Heart left ventricle (tissue), 13 donors: ENCODE measurements at regions not wholly inside any gene's neighbourhood (a gene's known extent, or its start where the extent isn't known, plus 50 kb on each side); places are given as distances from the start of the nearest gene placed in this dataset.

ENCODE experiments used
- POLR2A ChIP-seq, 2 donors: fragments of 450-650 bp; IDR thresholded peaks; one replicate each; pipeline ENCODE4 v1.6.1; 2017; ENCODE audit warnings: antibody characterized with exemption in 2 of 2, mild to moderate bottlenecking in 2 of 2, moderate library complexity in 2 of 2
- TF ChIP-seq, protein P1 (sequence below), 12 donors: fragments of 200-600 bp; sonication (generic) in 4 of 12; IDR thresholded peaks; one replicate each; pipeline versions ENCODE4 v1.5.0 to v1.8.0; 2018 to 2022; ENCODE audit warnings: antibody characterized with exemption in 12 of 12, mild to moderate bottlenecking in 5 of 12
- donor health status: ischemic (EF 13 %, LVEDD 7.1; RV severe dilation, severe dysfunction).
- donor health status: DM: no; HTN: yes; CAD: no.
- donor health status: DM: no; HTN: no; CAD: no.
- donor health status: ischemic (EF 25% LVEDD 6.9; RV normal size, moderate dysfunction).
- donor health status: ischemic (EF 25% LVEDD 5.7; RV mildly dilated, moderate dysfunction).
- donor health status: ischemic (EF 35%, LVEDD 5.7; RV mildly dilated, moderate dysfunction).
- donor health status: nonischemic (EF 11% LVEDD 7.7; RV severe dilation, severe dysfunction).
- donor health status: DM: yes; HTN: yes; CAD: no.
- donor health status: PGD.
- donor health status: ischemic (EF 29% LVEDD 5.4; RV normal size, mild dysfunction).
- donor health status: nonischemic (EF 23%, LVEDD 6.1; RV moderate dilation, normal function).

- no peak for TF ChIP-seq POLR2A (IDR thresholded peaks at IDR 0.05)
- TF ChIP-seq, protein P1, sequence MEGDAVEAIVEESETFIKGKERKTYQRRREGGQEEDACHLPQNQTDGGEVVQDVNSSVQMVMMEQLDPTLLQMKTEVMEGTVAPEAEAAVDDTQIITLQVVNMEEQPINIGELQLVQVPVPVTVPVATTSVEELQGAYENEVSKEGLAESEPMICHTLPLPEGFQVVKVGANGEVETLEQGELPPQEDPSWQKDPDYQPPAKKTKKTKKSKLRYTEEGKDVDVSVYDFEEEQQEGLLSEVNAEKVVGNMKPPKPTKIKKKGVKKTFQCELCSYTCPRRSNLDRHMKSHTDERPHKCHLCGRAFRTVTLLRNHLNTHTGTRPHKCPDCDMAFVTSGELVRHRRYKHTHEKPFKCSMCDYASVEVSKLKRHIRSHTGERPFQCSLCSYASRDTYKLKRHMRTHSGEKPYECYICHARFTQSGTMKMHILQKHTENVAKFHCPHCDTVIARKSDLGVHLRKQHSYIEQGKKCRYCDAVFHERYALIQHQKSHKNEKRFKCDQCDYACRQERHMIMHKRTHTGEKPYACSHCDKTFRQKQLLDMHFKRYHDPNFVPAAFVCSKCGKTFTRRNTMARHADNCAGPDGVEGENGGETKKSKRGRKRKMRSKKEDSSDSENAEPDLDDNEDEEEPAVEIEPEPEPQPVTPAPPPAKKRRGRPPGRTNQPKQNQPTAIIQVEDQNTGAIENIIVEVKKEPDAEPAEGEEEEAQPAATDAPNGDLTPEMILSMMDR (IDR thresholded peaks at IDR 0.05), result no peak
Observed at GRCh38 chr2:145137211-145137610, 617.3 kb upstream of the ZEB2 start.
